Retinal pigment epithelial cell (primary cell): ENCODE measurements at regions not wholly inside any gene's neighbourhood (a gene's known extent, or its start where the extent isn't known, plus 50 kb on each side); places are given as distances from the start of the nearest gene placed in this dataset.

Experiments
- DNase-seq: peaks from one replicate; pipeline ENCODE4 v3.0.0-alpha.2; 2010; ENCODE audit warnings: low read depth
- H3K4me3 ChIP-seq: 2 replicates; pipeline ENCODE4 v1.5.1; 2011; ENCODE audit warnings: mild to moderate bottlenecking, low read length, control low read depth, moderate library complexity
- TF ChIP-seq, protein P1 (sequence below): conservative IDR thresholded peaks from 2 replicates; pipeline ENCODE4 v1.5.1; 2011; ENCODE audit warnings: low read depth, low read length, control low read depth, inconsistent platforms

DNA sequence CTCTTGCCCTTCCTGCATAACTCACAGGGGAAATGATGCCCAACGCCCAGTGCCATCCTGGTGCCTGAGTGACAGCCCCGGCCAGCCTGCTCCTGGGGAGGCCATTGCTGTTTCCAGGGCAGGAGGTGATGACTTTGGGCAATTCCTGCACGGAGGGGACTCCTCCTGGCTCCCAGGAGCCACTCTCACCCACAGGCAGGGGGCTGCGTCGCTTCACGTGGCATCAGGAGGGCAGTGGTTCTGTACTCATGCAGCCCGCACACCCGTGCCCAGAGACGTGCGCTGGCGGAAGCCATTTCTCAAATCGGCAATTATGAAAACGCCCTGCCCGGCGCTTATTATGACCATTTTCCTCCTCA lies 272.3 kb downstream of the CTTN start:
- TF ChIP-seq, protein P1, sequence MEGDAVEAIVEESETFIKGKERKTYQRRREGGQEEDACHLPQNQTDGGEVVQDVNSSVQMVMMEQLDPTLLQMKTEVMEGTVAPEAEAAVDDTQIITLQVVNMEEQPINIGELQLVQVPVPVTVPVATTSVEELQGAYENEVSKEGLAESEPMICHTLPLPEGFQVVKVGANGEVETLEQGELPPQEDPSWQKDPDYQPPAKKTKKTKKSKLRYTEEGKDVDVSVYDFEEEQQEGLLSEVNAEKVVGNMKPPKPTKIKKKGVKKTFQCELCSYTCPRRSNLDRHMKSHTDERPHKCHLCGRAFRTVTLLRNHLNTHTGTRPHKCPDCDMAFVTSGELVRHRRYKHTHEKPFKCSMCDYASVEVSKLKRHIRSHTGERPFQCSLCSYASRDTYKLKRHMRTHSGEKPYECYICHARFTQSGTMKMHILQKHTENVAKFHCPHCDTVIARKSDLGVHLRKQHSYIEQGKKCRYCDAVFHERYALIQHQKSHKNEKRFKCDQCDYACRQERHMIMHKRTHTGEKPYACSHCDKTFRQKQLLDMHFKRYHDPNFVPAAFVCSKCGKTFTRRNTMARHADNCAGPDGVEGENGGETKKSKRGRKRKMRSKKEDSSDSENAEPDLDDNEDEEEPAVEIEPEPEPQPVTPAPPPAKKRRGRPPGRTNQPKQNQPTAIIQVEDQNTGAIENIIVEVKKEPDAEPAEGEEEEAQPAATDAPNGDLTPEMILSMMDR = no peak
- no peak overlapping the region for H3K4me3 ChIP-seq
- no peak for DNase-seq

DNA sequence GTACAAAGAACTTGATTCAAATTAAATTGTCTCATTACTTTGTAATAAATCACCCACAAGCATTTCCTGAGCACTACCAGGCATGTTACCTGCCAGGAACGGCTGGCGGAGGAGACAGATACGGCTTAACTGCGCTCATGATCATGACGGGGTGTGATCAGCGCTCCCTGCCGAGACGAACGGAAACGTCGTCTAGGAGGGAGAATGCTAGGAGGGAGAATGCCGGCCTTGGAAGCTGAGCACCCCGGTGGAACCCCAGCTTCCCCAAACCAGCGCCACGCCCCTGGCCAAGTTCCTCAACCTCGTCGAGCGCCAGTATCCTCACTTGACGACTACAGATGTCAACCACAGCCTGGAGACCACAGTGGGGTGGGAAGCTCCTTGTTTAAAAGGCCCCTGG lies 272.8 kb downstream of the CTTN start:
- TF ChIP-seq, protein P1 = no peak
- H3K4me3 ChIP-seq = no peak overlapping the region
- DNase-seq = no peak

DNA sequence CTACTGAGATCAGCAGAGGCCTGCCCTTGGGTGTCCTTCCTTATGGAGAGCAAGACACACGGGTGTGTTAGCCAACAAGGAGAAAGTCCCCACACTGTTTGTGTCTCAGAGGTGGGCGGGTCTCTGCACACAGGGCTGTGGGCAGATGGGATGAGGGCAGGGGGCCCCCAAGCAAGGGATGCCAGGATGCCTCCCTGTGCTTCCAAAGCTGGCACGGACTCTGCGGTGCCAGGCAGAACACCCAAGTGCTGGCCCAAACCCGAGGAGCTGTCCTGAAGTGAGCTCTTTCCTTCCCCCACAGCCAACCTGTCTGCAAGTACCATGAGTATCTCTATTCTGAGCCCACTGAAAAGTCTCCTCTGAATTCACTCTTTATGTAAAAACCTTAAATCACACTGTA lies 273.3 kb downstream of the CTTN start:
- H3K4me3 ChIP-seq = no peak overlapping the region
- DNase-seq = no peak
- TF ChIP-seq, protein P1 = no peak

DNA sequence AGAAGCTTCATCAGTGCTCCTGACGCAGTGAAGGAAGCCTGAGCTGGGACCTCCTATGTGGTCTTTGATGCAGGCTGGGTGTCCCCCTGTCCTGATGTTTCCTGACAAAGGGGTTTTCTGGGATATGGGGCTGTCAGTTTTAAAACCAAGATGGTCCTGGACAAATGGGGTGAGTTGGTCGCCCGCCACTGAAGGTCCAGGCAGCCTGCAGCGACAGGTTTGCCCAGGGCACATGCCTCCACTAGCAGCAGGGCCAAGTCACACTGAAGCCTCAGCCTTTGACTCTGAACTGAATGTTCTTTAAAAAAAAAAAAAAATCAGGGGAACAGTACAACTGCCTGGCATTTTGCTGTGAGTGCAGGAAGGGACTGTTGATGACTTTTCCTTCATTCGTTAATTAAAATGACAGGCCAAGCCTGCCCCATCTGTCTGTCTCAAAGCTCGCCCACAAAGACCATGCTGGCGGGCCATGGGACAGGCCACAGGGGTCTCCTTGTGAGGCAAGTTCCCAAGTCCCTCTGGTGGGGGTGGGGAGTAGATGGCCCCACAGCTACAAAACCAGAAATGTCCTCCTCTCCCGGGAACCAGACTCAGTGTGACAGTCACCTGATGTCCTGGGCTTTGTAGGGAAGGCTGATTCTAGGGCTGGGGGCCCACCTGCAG lies 274.8 kb downstream of the CTTN start:
- H3K4me3 ChIP-seq = no peak overlapping the region
- TF ChIP-seq, protein P1 = no peak

DNA sequence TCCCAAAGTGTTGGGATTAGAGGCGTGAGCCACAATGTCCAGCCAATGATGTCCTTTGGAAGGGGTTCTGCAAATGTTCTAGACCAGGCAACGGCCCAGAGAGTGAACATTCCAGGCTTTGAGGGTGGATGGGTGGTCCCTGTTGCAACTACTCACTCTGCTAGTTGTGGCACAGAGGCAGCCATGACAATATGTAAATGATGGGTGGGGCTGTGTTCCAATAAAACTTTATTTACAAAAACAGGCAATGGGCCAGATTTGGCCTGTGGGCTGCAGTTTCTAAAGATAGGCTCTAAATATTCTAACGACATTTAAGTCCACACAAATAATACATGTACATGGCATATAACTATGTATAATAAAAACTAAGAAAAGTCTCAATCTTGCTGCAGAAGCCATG lies 276.3 kb downstream of the CTTN start:
- H3K4me3 ChIP-seq = no peak overlapping the region
- TF ChIP-seq, protein P1 = no peak
- DNase-seq = no peak

More for the DNA sequence above, 274.8 kb downstream of the CTTN start:
- no peak for DNase-seq

DNA sequence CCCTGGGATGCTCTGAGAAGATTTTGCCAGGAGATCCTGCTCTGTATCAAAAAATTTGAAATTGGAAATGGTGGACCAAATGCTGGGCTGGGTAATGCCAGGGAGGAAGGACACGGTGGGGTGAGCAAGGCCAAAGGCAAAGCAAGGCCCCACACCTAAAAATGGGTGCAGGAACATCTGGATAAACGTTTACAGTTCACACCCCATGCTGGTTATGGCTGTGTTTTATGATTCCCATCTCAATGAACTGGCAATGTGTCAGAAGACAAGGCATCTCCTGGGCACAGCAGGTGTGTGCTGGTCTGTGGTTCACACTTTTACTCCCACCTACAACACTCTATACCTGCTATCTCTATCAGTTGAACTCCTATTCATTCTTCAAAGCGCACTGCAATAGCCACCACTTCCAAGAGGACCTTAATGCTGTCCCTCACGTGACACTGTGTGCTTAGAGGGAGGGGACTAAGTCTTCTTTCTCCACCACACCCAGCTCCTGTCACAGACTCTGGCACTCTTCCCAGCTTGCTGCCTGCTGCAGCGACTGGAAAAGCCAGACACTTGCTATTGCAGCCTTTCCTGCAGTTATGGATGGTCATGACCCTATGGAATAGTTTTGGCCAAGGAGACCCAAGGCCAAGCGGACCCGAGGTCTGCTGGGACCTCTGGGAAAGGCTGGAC lies 277.5 kb downstream of the CTTN start:
- TF ChIP-seq, protein P1 = no peak

More for the DNA sequence above, 277.5 kb downstream of the CTTN start:
- no peak overlapping the region for H3K4me3 ChIP-seq
- DNase-seq = no peak
